ENCODE measurements at regions not wholly inside any gene's neighbourhood (a gene's known extent, or its start where the extent isn't known, plus 50 kb on each side); places are given as distances from the start of the nearest gene placed in this dataset.

DNA sequence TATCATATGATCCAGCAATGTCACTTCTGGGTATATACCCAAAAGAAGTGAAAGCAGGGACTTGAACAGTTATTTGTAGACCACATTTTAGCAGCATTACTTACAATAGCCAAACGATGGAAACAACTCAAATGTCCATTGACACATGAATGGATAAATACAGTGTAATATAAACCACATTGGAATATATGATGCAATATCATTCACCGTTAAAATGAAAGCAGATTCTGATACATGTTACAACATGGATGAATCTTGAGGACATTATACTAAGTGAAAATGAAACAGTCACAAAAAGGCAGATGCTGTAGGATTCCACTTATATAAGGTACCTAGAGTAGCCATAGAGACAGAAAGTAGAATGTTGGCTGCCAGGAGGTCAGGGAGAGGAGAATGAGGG lies 130.5 kb upstream of the SMAD1 start:
- Mint-ChIP-seq H3K4me3 (ENCODE audit: unreplicated experiment) (no peak overlapping the region), H3K9me3 (ENCODE audit: unreplicated experiment) (no peaks in the 10 kb centered on the region), H3K27me3 (ENCODE audit: unreplicated experiment) (peaks cover 3% of the 10 kb centered on the region), H3K36me3 (ENCODE audit: low read depth, unreplicated experiment) (peaks cover 3% of the 10 kb centered on the region), H3K4me1 (ENCODE audit: unreplicated experiment) (no peaks in the 10 kb centered on the region), H3K27ac (ENCODE audit: unreplicated experiment) (no peak overlapping the region)
- TF ChIP-seq, protein P1, sequence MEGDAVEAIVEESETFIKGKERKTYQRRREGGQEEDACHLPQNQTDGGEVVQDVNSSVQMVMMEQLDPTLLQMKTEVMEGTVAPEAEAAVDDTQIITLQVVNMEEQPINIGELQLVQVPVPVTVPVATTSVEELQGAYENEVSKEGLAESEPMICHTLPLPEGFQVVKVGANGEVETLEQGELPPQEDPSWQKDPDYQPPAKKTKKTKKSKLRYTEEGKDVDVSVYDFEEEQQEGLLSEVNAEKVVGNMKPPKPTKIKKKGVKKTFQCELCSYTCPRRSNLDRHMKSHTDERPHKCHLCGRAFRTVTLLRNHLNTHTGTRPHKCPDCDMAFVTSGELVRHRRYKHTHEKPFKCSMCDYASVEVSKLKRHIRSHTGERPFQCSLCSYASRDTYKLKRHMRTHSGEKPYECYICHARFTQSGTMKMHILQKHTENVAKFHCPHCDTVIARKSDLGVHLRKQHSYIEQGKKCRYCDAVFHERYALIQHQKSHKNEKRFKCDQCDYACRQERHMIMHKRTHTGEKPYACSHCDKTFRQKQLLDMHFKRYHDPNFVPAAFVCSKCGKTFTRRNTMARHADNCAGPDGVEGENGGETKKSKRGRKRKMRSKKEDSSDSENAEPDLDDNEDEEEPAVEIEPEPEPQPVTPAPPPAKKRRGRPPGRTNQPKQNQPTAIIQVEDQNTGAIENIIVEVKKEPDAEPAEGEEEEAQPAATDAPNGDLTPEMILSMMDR (IDR thresholded peaks at IDR 0.05; ENCODE audit: unreplicated experiment), result no peak
- DNase-seq (ENCODE audit: low spot score), result no peak

DNA sequence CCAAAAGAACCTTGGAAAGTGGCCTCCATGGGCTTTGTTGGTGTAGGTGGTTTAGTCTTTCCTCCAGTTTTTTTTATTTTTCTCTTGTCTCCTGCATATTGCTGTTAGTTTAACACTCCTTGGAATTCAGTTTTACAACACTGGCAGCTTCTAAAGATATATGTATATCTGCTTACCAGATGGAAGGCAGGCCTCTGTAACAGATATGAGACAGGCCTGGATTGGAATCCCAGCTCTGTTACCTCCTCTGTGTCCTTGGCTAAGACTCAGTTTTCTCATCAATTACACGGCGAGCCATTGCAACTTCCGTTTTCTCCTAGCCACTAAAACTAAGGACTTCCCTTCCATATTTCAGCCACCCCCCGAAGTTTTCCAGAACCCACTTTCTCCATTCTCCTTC lies 133.4 kb upstream of the SMAD1 start:
- DNase-seq (ENCODE audit: low spot score), result no peak
- H3K9me3 Mint-ChIP-seq (ENCODE audit: unreplicated experiment), result no peaks in the 10 kb centered on the region
- H3K4me1 Mint-ChIP-seq (ENCODE audit: unreplicated experiment), result peaks cover 10% of the 10 kb centered on the region
- no peak overlapping the region for H3K27ac Mint-ChIP-seq (ENCODE audit: unreplicated experiment)
- no peak overlapping the region for H3K4me3 Mint-ChIP-seq (ENCODE audit: unreplicated experiment)
- TF ChIP-seq, protein P1 (IDR thresholded peaks at IDR 0.05; ENCODE audit: unreplicated experiment), result no peak
- H3K27me3 Mint-ChIP-seq (ENCODE audit: unreplicated experiment), result peaks cover 5% of the 10 kb centered on the region
- H3K36me3 Mint-ChIP-seq (ENCODE audit: low read depth, unreplicated experiment), result peaks cover 3% of the 10 kb centered on the region

DNA sequence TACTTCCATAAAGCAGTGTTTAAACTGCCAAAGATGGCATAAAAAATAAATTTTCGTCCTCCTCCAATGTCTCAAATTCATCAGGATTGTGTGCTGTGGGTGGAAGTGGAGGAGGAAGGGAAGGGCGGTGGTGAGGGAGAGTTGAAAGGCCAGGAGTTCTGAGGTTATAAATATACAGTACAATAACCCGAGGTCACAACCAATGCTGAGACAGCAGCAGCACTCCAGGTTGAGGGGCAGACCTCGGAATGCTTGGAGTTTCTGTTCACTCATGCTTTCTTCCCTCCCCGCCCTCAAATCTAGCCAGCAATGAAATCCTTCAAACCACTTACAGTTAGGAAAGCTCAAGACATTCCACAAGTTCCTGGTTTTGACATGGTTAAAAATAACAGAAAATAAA lies 134.0 kb upstream of the SMAD1 start:
- peaks cover 3% of the 10 kb centered on the region for H3K36me3 Mint-ChIP-seq (ENCODE audit: low read depth, unreplicated experiment)
- no peak overlapping the region for H3K27ac Mint-ChIP-seq (ENCODE audit: unreplicated experiment)
- no peaks in the 10 kb centered on the region for H3K9me3 Mint-ChIP-seq (ENCODE audit: unreplicated experiment)
- no peak overlapping the region for H3K4me3 Mint-ChIP-seq (ENCODE audit: unreplicated experiment)
- H3K27me3 Mint-ChIP-seq (ENCODE audit: unreplicated experiment), result peaks cover 5% of the 10 kb centered on the region
- H3K4me1 Mint-ChIP-seq (ENCODE audit: unreplicated experiment), result peaks cover 16% of the 10 kb centered on the region
- TF ChIP-seq, protein P1 (IDR thresholded peaks at IDR 0.05; ENCODE audit: unreplicated experiment), result no peak
- DNase-seq (ENCODE audit: low spot score), result no peak

DNA sequence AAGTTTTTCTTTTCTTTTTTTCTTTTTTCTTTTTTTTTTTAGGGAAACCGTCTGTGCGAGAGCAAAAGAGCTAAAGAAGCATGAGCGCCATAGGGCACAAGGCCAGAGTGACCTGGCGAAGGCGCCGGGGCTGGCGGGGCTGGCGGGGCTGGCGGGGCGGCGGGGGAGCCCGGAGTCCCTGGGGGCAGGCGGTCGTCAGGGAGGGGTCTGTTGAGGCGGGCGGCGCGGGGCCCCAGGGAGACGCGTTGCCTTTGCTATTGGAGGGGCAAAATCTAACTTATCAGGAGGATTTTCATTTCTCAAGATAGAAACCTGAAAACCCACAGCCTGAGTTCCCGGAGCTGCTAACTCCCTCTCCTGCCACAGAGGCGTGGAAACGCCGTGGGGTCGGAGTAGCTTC lies 135.6 kb upstream of the SMAD1 start:
- H3K9me3 Mint-ChIP-seq (ENCODE audit: unreplicated experiment), result no peaks in the 10 kb centered on the region
- no peak overlapping the region for H3K27ac Mint-ChIP-seq (ENCODE audit: unreplicated experiment)
- H3K36me3 Mint-ChIP-seq (ENCODE audit: low read depth, unreplicated experiment), result peaks cover 3% of the 10 kb centered on the region
- no peak overlapping the region for H3K4me3 Mint-ChIP-seq (ENCODE audit: unreplicated experiment)
- H3K27me3 Mint-ChIP-seq (ENCODE audit: unreplicated experiment), result peaks cover 2% of the 10 kb centered on the region
- DNase-seq (ENCODE audit: low spot score), result no peak
- TF ChIP-seq, protein P1 (IDR thresholded peaks at IDR 0.05; ENCODE audit: unreplicated experiment), result no peak
- peaks cover 22% of the 10 kb centered on the region for H3K4me1 Mint-ChIP-seq (ENCODE audit: unreplicated experiment)

DNA sequence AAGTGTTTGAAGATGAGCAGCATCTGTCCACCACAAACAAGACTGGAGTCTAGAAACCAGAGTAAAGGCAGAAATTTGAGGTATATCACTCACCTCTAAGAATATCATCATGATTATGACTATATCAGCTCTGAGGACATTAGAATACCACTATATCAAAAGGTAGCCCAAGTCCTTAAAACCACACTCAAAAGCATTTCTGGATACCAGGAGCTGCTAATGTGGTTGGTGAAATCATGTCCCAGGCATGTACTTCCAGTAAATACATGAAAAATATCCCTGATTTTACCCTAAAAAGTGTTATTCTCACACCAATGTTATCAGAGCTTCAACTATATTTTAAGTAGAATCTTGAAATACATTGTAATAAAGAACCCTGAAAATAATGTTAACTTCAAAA lies 136.3 kb upstream of the SMAD1 start:
- peaks cover 3% of the 10 kb centered on the region for H3K36me3 Mint-ChIP-seq (ENCODE audit: low read depth, unreplicated experiment)
- peaks cover 2% of the 10 kb centered on the region for H3K27me3 Mint-ChIP-seq (ENCODE audit: unreplicated experiment)
- no peaks in the 10 kb centered on the region for H3K9me3 Mint-ChIP-seq (ENCODE audit: unreplicated experiment)
- DNase-seq (ENCODE audit: low spot score), result no peak
- H3K4me1 Mint-ChIP-seq (ENCODE audit: unreplicated experiment), result peaks cover 22% of the 10 kb centered on the region
- no peak overlapping the region for H3K27ac Mint-ChIP-seq (ENCODE audit: unreplicated experiment)
- TF ChIP-seq, protein P1 (IDR thresholded peaks at IDR 0.05; ENCODE audit: unreplicated experiment), result no peak
- H3K4me3 Mint-ChIP-seq (ENCODE audit: unreplicated experiment), result no peak overlapping the region
